ENCODE measurements at regions not wholly inside any gene's neighbourhood (a gene's known extent, or its start where the extent isn't known, plus 50 kb on each side); places are given as distances from the start of the nearest gene placed in this dataset.

DNA sequence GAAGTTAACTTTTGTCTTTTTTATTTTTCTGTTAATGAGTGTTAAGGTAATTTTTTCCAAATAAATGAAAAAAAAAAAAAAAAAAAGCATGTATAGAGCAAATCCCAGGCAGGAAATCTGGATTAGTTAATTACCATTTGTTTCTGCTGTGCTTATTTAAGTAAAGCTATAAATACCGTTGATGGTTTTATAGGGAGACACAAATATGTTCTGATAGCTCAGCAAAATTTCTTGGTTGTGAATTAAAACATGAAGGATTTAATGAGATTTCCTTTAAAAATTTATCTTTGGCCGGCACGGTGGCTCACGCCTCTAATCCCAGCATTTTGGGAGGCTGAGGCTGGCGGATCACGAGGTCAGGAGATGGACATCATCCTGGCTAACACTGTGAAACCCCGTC lies 189.4 kb downstream of the CD109 start:
- ChIA-PET POLR2A (no interaction called here), CTCF (ENCODE audit: low intra/inter-chr PET ratio, low total read pairs) (no interaction called here)
- no peak overlapping the region for H3K27ac ChIP-seq (ENCODE audit: extremely low read length, insufficient read depth, low read length)
- no peak overlapping the region for H3K4me2 ChIP-seq (ENCODE audit: low read depth, low read length)
- ATAC-seq (no peak), FAIRE-seq (no peak), DNase-seq (ENCODE audit: low spot score) (no peak)
- H3K27me3 ChIP-seq (ENCODE audit: control insufficient read depth in 1 of 2, insufficient read depth in 2 of 2, low read length in 2 of 2) = no peaks in the 10 kb centered on the region
- H3K4me1 ChIP-seq (ENCODE audit: insufficient read depth, low read length) = no peaks in the 10 kb centered on the region
- H3K36me3 ChIP-seq (replicated peaks in 1 of 2; ENCODE audit: control insufficient read depth in 1 of 2, insufficient read depth in 2 of 2, low read length in 2 of 2) = no peaks in the 10 kb centered on the region
- no peak overlapping the region for H3K9ac ChIP-seq (ENCODE audit: insufficient read depth, low read depth, low read length)
- TF ChIP-seq, protein P1, sequence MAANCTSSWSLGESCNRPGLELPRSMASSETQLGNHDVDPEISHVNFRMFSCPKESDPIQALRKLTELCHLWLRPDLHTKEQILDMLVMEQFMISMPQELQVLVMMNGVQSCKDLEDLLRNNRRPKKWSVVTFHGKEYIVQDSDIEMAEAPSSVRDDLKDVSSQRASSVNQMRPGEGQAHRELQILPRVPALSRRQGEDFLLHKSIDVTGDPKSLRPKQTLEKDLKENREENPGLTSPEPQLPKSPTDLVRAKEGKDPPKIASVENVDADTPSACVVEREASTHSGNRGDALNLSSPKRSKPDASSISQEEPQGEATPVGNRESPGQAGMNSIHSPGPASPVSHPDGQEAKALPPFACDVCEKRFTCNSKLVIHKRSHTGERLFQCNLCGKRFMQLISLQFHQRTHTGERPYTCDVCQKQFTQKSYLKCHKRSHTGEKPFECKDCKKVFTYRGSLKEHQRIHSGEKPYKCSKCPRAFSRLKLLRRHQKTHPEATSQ (CRISPR knock-in tag; IDR thresholded peaks at IDR 0.05; ENCODE audit: borderline replicate concordance) = no peak
- TF ChIP-seq KDM2A (CRISPR knock-in tag; IDR thresholded peaks at IDR 0.05; ENCODE audit: borderline replicate concordance, low read depth) (no peak), ZNF7 (CRISPR knock-in tag; IDR thresholded peaks at IDR 0.05) (no peak)
- H3K4me3 ChIP-seq (replicated peaks in 1 of 3; ENCODE audit: insufficient read depth in 1 of 3, low read depth in 2 of 3, low read length in 3 of 3) = no peak overlapping the region
- BruUV-seq (replicated peaks) = no TSS peak
- H3K9me3 ChIP-seq (ENCODE audit: low read length) = no peaks in the 10 kb centered on the region
- in situ Hi-C loops (cut with HindIII; ENCODE audit: extremely low pct_ligation_motif_present, low pct_unique_long_range_greater_than_20kb) = no loop called here
- intact Hi-C loops (cut with micrococcal nuclease; ENCODE audit: unreplicated experiment) = no loop called here
- no peak overlapping the region for H2AFZ ChIP-seq (ENCODE audit: low read length)
- 35% methylated on average over 7 of the region's 7 CpGs for WGBS (ENCODE audit: low lambda C conversion rate)
- H3K79me2 ChIP-seq (ENCODE audit: insufficient read depth, low read length) = no peaks in the 10 kb centered on the region
- no peaks in the 10 kb centered on the region for H4K20me1 ChIP-seq (ENCODE audit: insufficient read depth, low read length)

DNA sequence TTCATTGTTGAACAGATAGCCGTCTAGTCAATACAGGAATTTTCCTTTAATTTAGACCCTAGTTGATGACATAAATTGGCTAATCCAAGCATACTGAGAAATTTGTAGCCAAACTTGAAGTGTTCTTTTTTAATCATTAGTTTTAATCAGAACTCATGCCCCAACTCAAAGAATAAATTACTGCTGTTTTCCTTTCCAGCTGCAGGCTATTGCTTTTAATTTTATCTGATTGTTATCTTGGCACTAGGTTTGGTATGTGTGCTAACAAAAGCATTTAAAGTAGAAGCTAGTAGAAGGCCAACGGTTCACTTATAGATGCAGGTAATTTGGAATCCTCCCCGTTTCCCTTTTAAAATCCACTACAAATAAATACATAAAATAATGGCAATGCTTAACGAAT lies 188.5 kb downstream of the CD109 start:
- Histone ChIP-seq H3K27ac (ENCODE audit: extremely low read length, insufficient read depth, low read length) (no peak overlapping the region), H2AFZ (ENCODE audit: low read length) (no peak overlapping the region), H3K27me3 (ENCODE audit: control insufficient read depth in 1 of 2, insufficient read depth in 2 of 2, low read length in 2 of 2) (no peaks in the 10 kb centered on the region), H3K9ac (ENCODE audit: insufficient read depth, low read depth, low read length) (no peak overlapping the region), H3K4me1 (ENCODE audit: insufficient read depth, low read length) (no peaks in the 10 kb centered on the region), H3K79me2 (ENCODE audit: insufficient read depth, low read length) (no peaks in the 10 kb centered on the region), H3K4me3 (replicated peaks in 1 of 3; ENCODE audit: insufficient read depth in 1 of 3, low read depth in 2 of 3, low read length in 3 of 3) (no peak overlapping the region), H3K9me3 (ENCODE audit: low read length) (no peaks in the 10 kb centered on the region), H3K36me3 (replicated peaks in 1 of 2; ENCODE audit: control insufficient read depth in 1 of 2, insufficient read depth in 2 of 2, low read length in 2 of 2) (no peaks in the 10 kb centered on the region), H3K4me2 (ENCODE audit: low read depth, low read length) (no peak overlapping the region), H4K20me1 (ENCODE audit: insufficient read depth, low read length) (no peaks in the 10 kb centered on the region)
- ChIA-PET CTCF (ENCODE audit: low intra/inter-chr PET ratio, low total read pairs) (no interaction called here), POLR2A (no interaction called here)
- ATAC-seq = no peak
- DNase-seq (ENCODE audit: low spot score) = no peak
- BruUV-seq (replicated peaks) = no TSS peak
- in situ Hi-C loops (cut with HindIII; ENCODE audit: extremely low pct_ligation_motif_present, low pct_unique_long_range_greater_than_20kb) (no loop called here), intact Hi-C loops (cut with micrococcal nuclease; ENCODE audit: unreplicated experiment) (no loop called here)
- FAIRE-seq = no peak
- WGBS (ENCODE audit: low lambda C conversion rate) = 36% methylated on average over 4 of the region's 4 CpGs
- no peak for TF ChIP-seq ZNF530 (CRISPR knock-in tag; IDR thresholded peaks at IDR 0.05; ENCODE audit: low read depth)
- TF ChIP-seq RXRB (CRISPR knock-in tag; IDR thresholded peaks at IDR 0.05; ENCODE audit: borderline replicate concordance) = no peak
- TF ChIP-seq ATRX (CRISPR knock-in tag; IDR thresholded peaks at IDR 0.05; ENCODE audit: borderline replicate concordance) = no peak
- no peak for TF ChIP-seq SIX4 (CRISPR knock-in tag; IDR thresholded peaks at IDR 0.05)
- TF ChIP-seq ZNF780A (CRISPR knock-in tag; IDR thresholded peaks at IDR 0.05) = no peak
- TF ChIP-seq, protein P2, sequence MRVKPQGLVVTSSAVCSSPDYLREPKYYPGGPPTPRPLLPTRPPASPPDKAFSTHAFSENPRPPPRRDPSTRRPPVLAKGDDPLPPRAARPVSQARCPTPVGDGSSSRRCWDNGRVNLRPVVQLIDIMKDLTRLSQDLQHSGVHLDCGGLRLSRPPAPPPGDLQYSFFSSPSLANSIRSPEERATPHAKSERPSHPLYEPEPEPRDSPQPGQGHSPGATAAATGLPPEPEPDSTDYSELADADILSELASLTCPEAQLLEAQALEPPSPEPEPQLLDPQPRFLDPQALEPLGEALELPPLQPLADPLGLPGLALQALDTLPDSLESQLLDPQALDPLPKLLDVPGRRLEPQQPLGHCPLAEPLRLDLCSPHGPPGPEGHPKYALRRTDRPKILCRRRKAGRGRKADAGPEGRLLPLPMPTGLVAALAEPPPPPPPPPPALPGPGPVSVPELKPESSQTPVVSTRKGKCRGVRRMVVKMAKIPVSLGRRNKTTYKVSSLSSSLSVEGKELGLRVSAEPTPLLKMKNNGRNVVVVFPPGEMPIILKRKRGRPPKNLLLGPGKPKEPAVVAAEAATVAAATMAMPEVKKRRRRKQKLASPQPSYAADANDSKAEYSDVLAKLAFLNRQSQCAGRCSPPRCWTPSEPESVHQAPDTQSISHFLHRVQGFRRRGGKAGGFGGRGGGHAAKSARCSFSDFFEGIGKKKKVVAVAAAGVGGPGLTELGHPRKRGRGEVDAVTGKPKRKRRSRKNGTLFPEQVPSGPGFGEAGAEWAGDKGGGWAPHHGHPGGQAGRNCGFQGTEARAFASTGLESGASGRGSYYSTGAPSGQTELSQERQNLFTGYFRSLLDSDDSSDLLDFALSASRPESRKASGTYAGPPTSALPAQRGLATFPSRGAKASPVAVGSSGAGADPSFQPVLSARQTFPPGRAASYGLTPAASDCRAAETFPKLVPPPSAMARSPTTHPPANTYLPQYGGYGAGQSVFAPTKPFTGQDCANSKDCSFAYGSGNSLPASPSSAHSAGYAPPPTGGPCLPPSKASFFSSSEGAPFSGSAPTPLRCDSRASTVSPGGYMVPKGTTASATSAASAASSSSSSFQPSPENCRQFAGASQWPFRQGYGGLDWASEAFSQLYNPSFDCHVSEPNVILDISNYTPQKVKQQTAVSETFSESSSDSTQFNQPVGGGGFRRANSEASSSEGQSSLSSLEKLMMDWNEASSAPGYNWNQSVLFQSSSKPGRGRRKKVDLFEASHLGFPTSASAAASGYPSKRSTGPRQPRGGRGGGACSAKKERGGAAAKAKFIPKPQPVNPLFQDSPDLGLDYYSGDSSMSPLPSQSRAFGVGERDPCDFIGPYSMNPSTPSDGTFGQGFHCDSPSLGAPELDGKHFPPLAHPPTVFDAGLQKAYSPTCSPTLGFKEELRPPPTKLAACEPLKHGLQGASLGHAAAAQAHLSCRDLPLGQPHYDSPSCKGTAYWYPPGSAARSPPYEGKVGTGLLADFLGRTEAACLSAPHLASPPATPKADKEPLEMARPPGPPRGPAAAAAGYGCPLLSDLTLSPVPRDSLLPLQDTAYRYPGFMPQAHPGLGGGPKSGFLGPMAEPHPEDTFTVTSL (CRISPR knock-in tag; IDR thresholded peaks at IDR 0.05; ENCODE audit: borderline replicate concordance) = no peak
- no peak for TF ChIP-seq PLRG1 (conservative IDR thresholded peaks at IDR 0.05)
- no peak for TF ChIP-seq SATB2 (CRISPR knock-in tag; IDR thresholded peaks at IDR 0.05)
- TF ChIP-seq NFE2L2 (IDR thresholded peaks at IDR 0.05; ENCODE audit: low read length) = no peak
- no peak for TF ChIP-seq CC2D1A (CRISPR knock-in tag; IDR thresholded peaks at IDR 0.05)
- TF ChIP-seq ZNF678 (CRISPR knock-in tag; IDR thresholded peaks at IDR 0.05) = no peak
- TF ChIP-seq ELF1 (CRISPR knock-in tag; IDR thresholded peaks at IDR 0.05) = no peak

Measured in HepG2 (cell line).